Keratinocyte (primary cell): ENCODE measurements at regions not wholly inside any gene's neighbourhood (a gene's known extent, or its start where the extent isn't known, plus 50 kb on each side); places are given as distances from the start of the nearest gene placed in this dataset.

Source experiments
- DNase-seq: peaks from one replicate; pipeline ENCODE4 v3.0.0-alpha.2; 2011; ENCODE audit warnings: low read depth, missing footprints, low spot score
- FAIRE-seq: peaks from 2 replicates; lab custom pipeline; 2011; peaks lifted over from hg19 to GRCh38; lab: Jason Lieb, UNC
- H2AFZ ChIP-seq: 2 replicates; pipeline ENCODE4 v1.6.0; 2012; ENCODE audit warnings: low read length, control low read depth, inconsistent platforms; ENCODE audit not compliant: control insufficient read depth
- H3K27ac ChIP-seq: 2 replicates; pipeline ENCODE4 v1.5.1; 2011; ENCODE audit warnings: low read length; ENCODE audit not compliant: control insufficient read depth, insufficient read depth
- H3K27me3 ChIP-seq: 3 replicates; pipeline ENCODE4 v1.6.0; 2011; ENCODE audit warnings: low read length; ENCODE audit not compliant: control insufficient read depth, insufficient read depth; ENCODE audit errors: extremely low read depth
- H3K36me3 ChIP-seq, 2 experiments: 2 replicates in 1 of 2; 3 replicates in 1 of 2; pipeline ENCODE4 v1.5.1; 2011; ENCODE audit warnings: low read length in 2 of 2, mild to moderate bottlenecking in 1 of 2; ENCODE audit not compliant: control insufficient read depth in 2 of 2, insufficient read depth in 2 of 2; ENCODE audit errors: extremely low read depth in 1 of 2
- H3K4me1 ChIP-seq: 3 replicates; pipeline ENCODE4 v1.5.1; 2011; ENCODE audit warnings: low read length; ENCODE audit not compliant: control insufficient read depth, insufficient read depth; ENCODE audit errors: extremely low read depth
- H3K4me2 ChIP-seq: 3 replicates; pipeline ENCODE4 v1.6.0; 2011; ENCODE audit warnings: low read depth, low read length; ENCODE audit not compliant: control insufficient read depth, insufficient read depth; ENCODE audit errors: extremely low read depth
- H3K4me3 ChIP-seq, 3 experiments: fragments of 200-600 bp in 1 of 3; sonication (generic) in 1 of 3; 2 replicates in 2 of 3; 3 replicates in 1 of 3; pipeline ENCODE4 v1.5.1; 2011 to 2016; ENCODE audit warnings: low read length in 3 of 3, mild to moderate bottlenecking in 3 of 3, control low read depth in 2 of 3, inconsistent platforms in 1 of 3, low read depth in 1 of 3, mixed read lengths in 1 of 3, mixed run types in 1 of 3, moderate library complexity in 1 of 3; ENCODE audit not compliant: control insufficient read depth in 2 of 3, insufficient read depth in 2 of 3; ENCODE audit errors: extremely low read depth in 1 of 3
- H3K79me2 ChIP-seq: 2 replicates; pipeline ENCODE4 v1.6.0; 2012; ENCODE audit warnings: low read length; ENCODE audit not compliant: control insufficient read depth, insufficient read depth
- H3K9ac ChIP-seq: 3 replicates; pipeline ENCODE4 v1.6.0; 2011; ENCODE audit warnings: low read length; ENCODE audit not compliant: control insufficient read depth, insufficient read depth; ENCODE audit errors: extremely low read depth
- H3K9me1 ChIP-seq: 3 replicates; pipeline ENCODE4 v1.6.0; 2011; ENCODE audit warnings: low read length; ENCODE audit not compliant: control insufficient read depth, insufficient read depth; ENCODE audit errors: extremely low read depth
- H3K9me3 ChIP-seq: 2 replicates; pipeline ENCODE4 v1.5.1; 2012; ENCODE audit warnings: low read depth, low read length; ENCODE audit not compliant: control insufficient read depth
- H4K20me1 ChIP-seq: 3 replicates; pipeline ENCODE4 v1.6.0; 2011; ENCODE audit warnings: low read length; ENCODE audit not compliant: control insufficient read depth, insufficient read depth; ENCODE audit errors: extremely low read depth
- CTCF ChIP-seq, 3 experiments: IDR thresholded peaks in 1 of 3; conservative IDR thresholded peaks in 1 of 3; optimal IDR thresholded peaks in 1 of 3; 2 replicates in 2 of 3; 3 replicates in 1 of 3; pipeline versions ENCODE3 to v1.5.1; 2011; ENCODE audit warnings: low read length in 3 of 3, mild to moderate bottlenecking in 3 of 3, moderate library complexity in 2 of 3, control low read depth in 1 of 3, inconsistent platforms in 1 of 3; ENCODE audit not compliant: insufficient read depth in 2 of 3; ENCODE audit errors: extremely low read depth in 1 of 3
- EZH2 ChIP-seq: IDR thresholded peaks from one replicate; pipeline ENCODE4 v1.6.1; 2012; ENCODE audit warnings: inconsistent platforms, mild to moderate bottlenecking, low read length, moderate library complexity
- dilution Hi-C: fragments of 300-500 bp; cut with MboI; formaldehyde crosslinking; loops from one replicate; pipeline ENCODE4 v1.7.0; 2020; ENCODE audit warnings: low sequenced_read_pairs; ENCODE audit not compliant: extremely low pct_ligation_motif_present

DNA sequence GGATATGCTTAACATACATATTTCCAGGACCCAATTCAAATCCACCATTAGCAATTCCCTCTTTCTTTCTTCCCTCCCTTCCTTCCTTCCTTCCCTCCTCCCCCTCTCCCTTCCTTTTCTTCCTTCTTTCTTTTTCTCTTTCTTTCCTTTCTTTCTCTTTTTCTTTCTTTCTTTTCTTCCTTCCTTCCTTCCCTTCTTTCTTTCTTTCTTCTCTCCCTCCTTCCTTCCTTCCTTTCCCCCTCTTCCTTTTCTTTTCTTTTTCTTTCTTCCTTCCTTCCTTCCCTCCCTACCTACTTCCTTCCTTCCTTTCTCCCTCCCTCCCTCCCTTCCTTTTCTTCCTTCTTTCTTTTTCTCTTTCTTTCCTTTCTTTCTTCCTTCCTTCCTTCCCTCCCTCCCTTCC, 332.0 kb downstream of the TMEM161B start:
- FAIRE-seq (no peak), DNase-seq (no peak)
- dilution Hi-C loops = no loop called here
- Histone ChIP-seq H3K4me3 (no peak overlapping the region), H3K9ac (no peak overlapping the region), H2AFZ (no peak overlapping the region), H3K9me3 (no peaks in the 10 kb centered on the region), H3K4me1 (no peaks in the 10 kb centered on the region), H3K27ac (no peak overlapping the region), H3K79me2 (no peaks in the 10 kb centered on the region), H3K36me3 (no peaks in the 10 kb centered on the region), H4K20me1 (no peaks in the 10 kb centered on the region), H3K4me2 (no peak overlapping the region), H3K27me3 (no peaks in the 10 kb centered on the region), H3K9me1 (no peaks in the 10 kb centered on the region)
- TF ChIP-seq EZH2 (no peak), CTCF (optimal IDR thresholded peaks at IDR 0.05 in 1 of 3, IDR thresholded peaks at IDR 0.05 in 1 of 3, conservative IDR thresholded peaks at IDR 0.05 in 1 of 3; ENCODE audit: extremely low read depth in 1 of 3, insufficient read depth in 2 of 3, low read length in 3 of 3) (no peak)

GRCh38 chr5:87924436-87924835, 344.2 kb downstream of the TMEM161B start:
- H3K9me1 ChIP-seq = no peaks in the 10 kb centered on the region
- no peak overlapping the region for H3K9ac ChIP-seq
- no peaks in the 10 kb centered on the region for H3K9me3 ChIP-seq
- no peaks in the 10 kb centered on the region for H3K4me1 ChIP-seq
- no peaks in the 10 kb centered on the region for H3K79me2 ChIP-seq
- H3K4me2 ChIP-seq = no peak overlapping the region
- no peak overlapping the region for H3K4me3 ChIP-seq
- dilution Hi-C loops = no loop called here
- no peaks in the 10 kb centered on the region for H3K36me3 ChIP-seq
- no peak overlapping the region for H2AFZ ChIP-seq
- TF ChIP-seq EZH2 (no peak), CTCF (optimal IDR thresholded peaks at IDR 0.05 in 1 of 3, IDR thresholded peaks at IDR 0.05 in 1 of 3, conservative IDR thresholded peaks at IDR 0.05 in 1 of 3; ENCODE audit: extremely low read depth in 1 of 3, insufficient read depth in 2 of 3, low read length in 3 of 3) (no peak)
- H3K27ac ChIP-seq = no peak overlapping the region
- no peaks in the 10 kb centered on the region for H3K27me3 ChIP-seq
- DNase-seq (no peak), FAIRE-seq (no peak)
- no peaks in the 10 kb centered on the region for H4K20me1 ChIP-seq
